LoVo (cell line): ENCODE measurements at regions not wholly inside any gene's neighbourhood (a gene's known extent, or its start where the extent isn't known, plus 50 kb on each side); places are given as distances from the start of the nearest gene placed in this dataset.
"Not testable (repeated sequence)": the region's sequence is repeated elsewhere in the genome, so short reads cannot be mapped to it uniquely, and the experiment has no call there.

Source experiments
- DNase-seq: peaks from one replicate; pipeline ENCODE4 v3.0.0-alpha.2; 2016; ENCODE audit warnings: low spot score

- DNase-seq = no peak
Measured at GRCh38 chr15:55126111-55126510, 70.6 kb downstream of the RSL24D1 start.

- no peak for DNase-seq
Measured at GRCh38 chr15:55124616-55125015, 72.1 kb downstream of the RSL24D1 start.

- no peak for DNase-seq
Measured at GRCh38 chr15:55118344-55118870, 78.3 kb downstream of the RSL24D1 start.

- DNase-seq = no peak
Measured at GRCh38 chr15:55116636-55117035, 80.1 kb downstream of the RSL24D1 start.

- no peak for DNase-seq
Measured at GRCh38 chr15:55113736-55114135, 83.0 kb downstream of the RSL24D1 start.

GRCh38 chr15:55112706-55113105 is 84.0 kb downstream of the RSL24D1 start:
- no peak for DNase-seq

GRCh38 chr15:55110446-55110845 is 86.3 kb downstream of the RSL24D1 start:
- no peak for DNase-seq

- peak; percentile 43 for DNase-seq
Measured at GRCh38 chr15:55108858-55109518, 87.8 kb downstream of the RSL24D1 start.

GRCh38 chr15:55108448-55108847 is 88.3 kb downstream of the RSL24D1 start:
- DNase-seq = no peak

- DNase-seq = no peak
Measured at GRCh38 chr15:55106155-55106554, 90.6 kb downstream of the RSL24D1 start.

GRCh38 chr15:55094136-55094535 is 102.6 kb downstream of the RSL24D1 start:
- no peak for DNase-seq

- DNase-seq = no peak
Measured at GRCh38 chr15:55088207-55088606, 108.5 kb downstream of the RSL24D1 start.

- no peak for DNase-seq
Measured at GRCh38 chr15:55084673-55085072, 112.1 kb downstream of the RSL24D1 start.

- no peak for DNase-seq
Measured at GRCh38 chr15:55084216-55084615, 112.5 kb downstream of the RSL24D1 start.

GRCh38 chr15:55077052-55077451 is 119.7 kb downstream of the RSL24D1 start:
- DNase-seq = not testable (repeated sequence)

GRCh38 chr15:55074431-55074830 is 122.3 kb downstream of the RSL24D1 start:
- DNase-seq = no peak

- DNase-seq = not testable (repeated sequence)
Measured at GRCh38 chr15:55063970-55064369, 132.8 kb downstream of the RSL24D1 start.

GRCh38 chr15:55060836-55061235 is 135.9 kb downstream of the RSL24D1 start:
- DNase-seq = no peak

GRCh38 chr15:55056500-55056899 is 140.2 kb downstream of the RSL24D1 start:
- no peak for DNase-seq

- no peak for DNase-seq
Measured at GRCh38 chr15:55044162-55044561, 152.6 kb downstream of the RSL24D1 start.

GRCh38 chr15:55037071-55037470 is 159.7 kb downstream of the RSL24D1 start:
- no peak for DNase-seq

GRCh38 chr15:55035749-55036148 is 161.0 kb downstream of the RSL24D1 start:
- no peak for DNase-seq

GRCh38 chr15:55033574-55033973 is 163.2 kb downstream of the RSL24D1 start:
- DNase-seq = no peak

GRCh38 chr15:55031727-55032126 is 165.0 kb downstream of the RSL24D1 start:
- no peak for DNase-seq
